CD4-positive, alpha-beta T cell (primary cell): ENCODE measurements at regions not wholly inside any gene's neighbourhood (a gene's known extent, or its start where the extent isn't known, plus 50 kb on each side); places are given as distances from the start of the nearest gene placed in this dataset.

ENCODE experiments used
- ATAC-seq: fragments of 200-7000 bp; cut with Tn5 transposase; one replicate; pipeline ENCODE4 v1.10.0; 2022; ENCODE audit warnings: mild to moderate bottlenecking; ENCODE audit not compliant: poor library complexity
- CTCF ChIA-PET: fragments of 350-600 bp; sonication (Branson Sonifier 250); formaldehyde crosslinking; loops from one replicate; lab custom pipeline; 2021; ENCODE audit warnings: antibody characterized with exemption, inconsistent platforms; lab: Charles Lee
- POLR2A ChIA-PET: fragments of 350-600 bp; sonication (Branson Sonifier 250); formaldehyde crosslinking; loops from one replicate; lab custom pipeline; 2021; ENCODE audit warnings: antibody characterized with exemption, inconsistent platforms; lab: Charles Lee
- DNase-seq, 14 experiments: peaks; one replicate each; pipeline ENCODE4 v3.0.0-alpha.2; 2013 to 2020; ENCODE audit warnings: mixed read lengths in 2 of 14
- H3K27ac ChIP-seq, 2 donors: one replicate each; pipeline versions ENCODE4 v1.5.1 to v1.7.0; 2013; ENCODE audit warnings: low read length in 2 of 2, low read depth in 1 of 2, mild to moderate bottlenecking in 1 of 2
- H3K27me3 ChIP-seq, 2 experiments: 1 replicate in 1 of 2; 2 replicates in 1 of 2; pipeline versions ENCODE4 v1.6.1 to v1.7.0; 2013; ENCODE audit warnings: low read length in 2 of 2, control low read depth in 1 of 2, mild to moderate bottlenecking in 1 of 2, moderate library complexity in 1 of 2; ENCODE audit not compliant: insufficient read depth in 2 of 2, control insufficient read depth in 1 of 2
- H3K36me3 ChIP-seq: one replicate; pipeline ENCODE4 v1.6.1; 2013; ENCODE audit warnings: low read length, control low read depth; ENCODE audit not compliant: insufficient read depth
- H3K4me1 ChIP-seq: one replicate; pipeline ENCODE4 v1.6.1; 2013; ENCODE audit warnings: low read length, control low read depth; ENCODE audit not compliant: insufficient read depth
- H3K4me3 ChIP-seq: one replicate; pipeline ENCODE4 v1.5.1; 2013; ENCODE audit warnings: mild to moderate bottlenecking, low read length, moderate library complexity
- H3K9me3 ChIP-seq, 2 experiments: 1 replicate in 1 of 2; 2 replicates in 1 of 2; pipeline versions ENCODE4 v1.6.1 to v1.7.0; 2013; ENCODE audit warnings: low read length in 2 of 2, mild to moderate bottlenecking in 2 of 2, control low read depth in 1 of 2, moderate library complexity in 1 of 2; ENCODE audit not compliant: control insufficient read depth in 1 of 2, insufficient read depth in 1 of 2
- H3K27ac Mint-ChIP-seq: one replicate; pipeline ENCODE4 v1.8.0; 2020; ENCODE audit warnings: mixed read lengths
- H3K27me3 Mint-ChIP-seq: one replicate; pipeline ENCODE4 v1.8.0; 2021; ENCODE audit warnings: mixed read lengths
- H3K36me3 Mint-ChIP-seq: one replicate; pipeline ENCODE4 v1.8.0; 2021; ENCODE audit warnings: low read depth, mixed read lengths
- H3K4me1 Mint-ChIP-seq: one replicate; pipeline ENCODE4 v1.8.0; 2021; ENCODE audit warnings: low read depth, mixed read lengths
- H3K4me3 Mint-ChIP-seq: one replicate; pipeline ENCODE4 v1.8.0; 2020; ENCODE audit warnings: mild to moderate bottlenecking, mixed read lengths
- H3K9me3 Mint-ChIP-seq: one replicate; pipeline ENCODE4 v1.8.0; 2020; ENCODE audit warnings: mixed read lengths
- CTCF ChIP-seq: fragments of 200-600 bp; IDR thresholded peaks from one replicate; pipeline ENCODE4 v1.8.0; 2022; ENCODE audit warnings: antibody characterized with exemption, mild to moderate bottlenecking
- intact Hi-C, 2 experiments: fragments of 100-400 bp; cut with DNase I in 1 of 2; cut with micrococcal nuclease in 1 of 2; formaldehyde crosslinking; loops; one replicate each; pipeline versions ENCODE4 v1.15.1 to v1.9.0; 2023 to 2025; cut with DNase I, micrococcal nuclease

DNA sequence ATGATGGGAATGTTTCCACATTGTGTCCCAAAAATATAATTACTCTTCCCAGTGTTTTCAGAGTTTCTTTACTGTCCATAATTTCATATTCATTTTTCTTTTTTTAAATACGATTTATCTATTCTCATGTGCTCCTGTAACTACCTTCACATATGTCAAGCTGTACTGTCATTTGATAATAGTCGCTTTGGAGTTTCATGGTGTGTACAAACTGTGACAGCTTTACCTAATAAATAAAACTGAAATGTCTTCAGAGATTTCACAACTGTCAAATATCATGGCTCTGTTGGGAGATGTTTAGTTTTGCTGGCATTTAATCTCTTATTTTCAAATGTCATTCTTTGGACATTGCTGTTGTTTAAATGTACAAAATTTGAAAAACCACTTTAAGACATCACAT, 450.2 kb downstream of the TLL1 start:
- H3K27me3 ChIP-seq = no peaks in the 10 kb centered on the region
- H3K4me3 ChIP-seq = no peak overlapping the region
- no peaks in the 10 kb centered on the region for H3K36me3 ChIP-seq
- Mint-ChIP-seq H3K9me3 (no peaks in the 10 kb centered on the region), H3K36me3 (no peaks in the 10 kb centered on the region), H3K27ac (no peak overlapping the region), H3K4me1 (no peaks in the 10 kb centered on the region), H3K27me3 (no peaks in the 10 kb centered on the region), H3K4me3 (no peak overlapping the region)
- intact Hi-C loops = no loop called here
- DNase-seq (no peak), ATAC-seq (no peak)
- H3K27ac ChIP-seq = no peak overlapping the region
- CTCF ChIA-PET = no interaction called here
- no peak for TF ChIP-seq CTCF
- POLR2A ChIA-PET = no interaction called here
- no peaks in the 10 kb centered on the region for H3K9me3 ChIP-seq
- no peaks in the 10 kb centered on the region for H3K4me1 ChIP-seq

- H3K27ac ChIP-seq = no peak overlapping the region
- no peaks in the 10 kb centered on the region for H3K9me3 ChIP-seq
- TF ChIP-seq CTCF = no peak
- Mint-ChIP-seq H3K27ac (no peak overlapping the region), H3K27me3 (no peaks in the 10 kb centered on the region), H3K36me3 (no peaks in the 10 kb centered on the region), H3K4me3 (no peak overlapping the region), H3K9me3 (peaks cover under 1% of the 10 kb centered on the region), H3K4me1 (no peaks in the 10 kb centered on the region)
- no peaks in the 10 kb centered on the region for H3K36me3 ChIP-seq
- ChIA-PET CTCF (no interaction called here), POLR2A (no interaction called here)
- no peak overlapping the region for H3K4me3 ChIP-seq
- H3K4me1 ChIP-seq = no peaks in the 10 kb centered on the region
- intact Hi-C loops = no loop called here
- DNase-seq = no peak
- no peaks in the 10 kb centered on the region for H3K27me3 ChIP-seq
- no peak for ATAC-seq
These were observed 451.3 kb downstream of the TLL1 start for GRCh38 chr4:166324321-166324720.

- Histone ChIP-seq H3K9me3 (peaks cover 0 to 12% of the 10 kb centered on the region in 2 experiments), H3K27ac (no peak overlapping the region), H3K27me3 (no peaks in the 10 kb centered on the region), H3K36me3 (no peaks in the 10 kb centered on the region), H3K4me3 (no peak overlapping the region), H3K4me1 (no peaks in the 10 kb centered on the region)
- ATAC-seq = no peak
- no peak for DNase-seq
- Mint-ChIP-seq H3K27me3 (no peaks in the 10 kb centered on the region), H3K36me3 (no peaks in the 10 kb centered on the region), H3K9me3 (peaks cover 7% of the 10 kb centered on the region), H3K27ac (no peak overlapping the region), H3K4me3 (no peak overlapping the region), H3K4me1 (no peaks in the 10 kb centered on the region)
- intact Hi-C loops = no loop called here
- ChIA-PET CTCF (no interaction called here), POLR2A (no interaction called here)
- no peak for TF ChIP-seq CTCF
These were observed 462.4 kb downstream of the TLL1 start for GRCh38 chr4:166335256-166335938.
